ENCODE measurements at regions not wholly inside any gene's neighbourhood (a gene's known extent, or its start where the extent isn't known, plus 50 kb on each side); places are given as distances from the start of the nearest gene placed in this dataset.

- TF ChIP-seq CTCF (IDR thresholded peaks at IDR 0.05; ENCODE audit: low read depth, low read length, missing control alignments), result no peak
- no peak for DNase-seq (ENCODE audit: extremely low read depth, low read depth)
- H3K4me3 ChIP-seq (replicated peaks; ENCODE audit: low read depth, low read length), result no peak overlapping the region
These were observed 291.5 kb downstream of the KBTBD8 start for GRCh38 chr3:67289626-67290025.

GRCh38 chr3:67290438-67290837, 292.3 kb downstream of the KBTBD8 start:
- TF ChIP-seq CTCF (IDR thresholded peaks at IDR 0.05; ENCODE audit: low read depth, low read length, missing control alignments), result no peak
- no peak overlapping the region for H3K4me3 ChIP-seq (replicated peaks; ENCODE audit: low read depth, low read length)
- no peak for DNase-seq (ENCODE audit: extremely low read depth, low read depth)

- TF ChIP-seq CTCF (IDR thresholded peaks at IDR 0.05; ENCODE audit: low read depth, low read length, missing control alignments), result no peak
- no peak overlapping the region for H3K4me3 ChIP-seq (replicated peaks; ENCODE audit: low read depth, low read length)
- no peak for DNase-seq (ENCODE audit: extremely low read depth, low read depth)
These were observed 293.5 kb downstream of the KBTBD8 start for GRCh38 chr3:67291287-67292252.

- no peak for DNase-seq (ENCODE audit: extremely low read depth, low read depth)
- no peak for TF ChIP-seq CTCF (IDR thresholded peaks at IDR 0.05; ENCODE audit: low read depth, low read length, missing control alignments)
- H3K4me3 ChIP-seq (replicated peaks; ENCODE audit: low read depth, low read length), result no peak overlapping the region
These were observed 294.4 kb downstream of the KBTBD8 start for GRCh38 chr3:67292356-67293121.

- no peak for TF ChIP-seq CTCF (IDR thresholded peaks at IDR 0.05; ENCODE audit: low read depth, low read length, missing control alignments)
- no peak for DNase-seq (ENCODE audit: extremely low read depth, low read depth)
- no peak overlapping the region for H3K4me3 ChIP-seq (replicated peaks; ENCODE audit: low read depth, low read length)
These were observed 296.2 kb downstream of the KBTBD8 start for GRCh38 chr3:67294341-67294740.

GRCh38 chr3:67296039-67296892, 298.2 kb downstream of the KBTBD8 start:
- no peak overlapping the region for H3K4me3 ChIP-seq (replicated peaks; ENCODE audit: low read depth, low read length)
- DNase-seq (ENCODE audit: extremely low read depth, low read depth), result no peak

More at GRCh38 chr3:67296039-67296892, 298.2 kb downstream of the KBTBD8 start:
- no peak for TF ChIP-seq CTCF (IDR thresholded peaks at IDR 0.05; ENCODE audit: low read depth, low read length, missing control alignments)
